NB4 (cell line): ENCODE measurements at regions not wholly inside any gene's neighbourhood (a gene's known extent, or its start where the extent isn't known, plus 50 kb on each side); places are given as distances from the start of the nearest gene placed in this dataset.

Source experiments
- POLR2A ChIP-seq: IDR thresholded peaks from 2 replicates; pipeline ENCODE4 v1.6.1; 2011; ENCODE audit warnings: mild to moderate bottlenecking; ENCODE audit not compliant: insufficient read length; ENCODE audit errors: extremely low read depth
- TF ChIP-seq, protein P1 (sequence below): IDR thresholded peaks from one replicate; pipeline ENCODE4 v1.5.1; 2012; ENCODE audit warnings: low read depth, low read length
- TF ChIP-seq, protein P2 (sequence below): IDR thresholded peaks from 2 replicates; pipeline ENCODE4 v1.6.1; 2011; ENCODE audit warnings: low read depth, low read length

DNA sequence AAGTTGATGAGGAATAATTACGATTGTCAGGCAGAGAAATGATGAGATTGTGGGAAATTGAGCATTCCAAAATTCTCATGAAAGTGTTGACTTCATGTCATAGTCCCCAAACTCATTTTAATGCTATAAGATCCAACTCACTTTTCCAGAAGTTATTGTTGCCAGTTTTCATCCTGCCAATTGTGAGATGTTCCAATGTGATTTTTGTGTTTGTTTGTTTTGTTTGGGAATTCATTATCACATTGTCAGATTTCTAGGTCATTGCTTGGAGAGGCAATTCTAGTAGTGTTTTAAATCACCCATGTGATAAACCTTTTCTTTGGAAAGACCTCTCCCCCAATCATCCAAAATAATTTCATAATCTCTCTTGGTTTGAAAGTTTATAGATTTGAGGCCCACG is 86.0 kb upstream of the ACVR2A start:
- TF ChIP-seq POLR2A: no peak
- TF ChIP-seq, protein P1, sequence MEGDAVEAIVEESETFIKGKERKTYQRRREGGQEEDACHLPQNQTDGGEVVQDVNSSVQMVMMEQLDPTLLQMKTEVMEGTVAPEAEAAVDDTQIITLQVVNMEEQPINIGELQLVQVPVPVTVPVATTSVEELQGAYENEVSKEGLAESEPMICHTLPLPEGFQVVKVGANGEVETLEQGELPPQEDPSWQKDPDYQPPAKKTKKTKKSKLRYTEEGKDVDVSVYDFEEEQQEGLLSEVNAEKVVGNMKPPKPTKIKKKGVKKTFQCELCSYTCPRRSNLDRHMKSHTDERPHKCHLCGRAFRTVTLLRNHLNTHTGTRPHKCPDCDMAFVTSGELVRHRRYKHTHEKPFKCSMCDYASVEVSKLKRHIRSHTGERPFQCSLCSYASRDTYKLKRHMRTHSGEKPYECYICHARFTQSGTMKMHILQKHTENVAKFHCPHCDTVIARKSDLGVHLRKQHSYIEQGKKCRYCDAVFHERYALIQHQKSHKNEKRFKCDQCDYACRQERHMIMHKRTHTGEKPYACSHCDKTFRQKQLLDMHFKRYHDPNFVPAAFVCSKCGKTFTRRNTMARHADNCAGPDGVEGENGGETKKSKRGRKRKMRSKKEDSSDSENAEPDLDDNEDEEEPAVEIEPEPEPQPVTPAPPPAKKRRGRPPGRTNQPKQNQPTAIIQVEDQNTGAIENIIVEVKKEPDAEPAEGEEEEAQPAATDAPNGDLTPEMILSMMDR: no peak
- TF ChIP-seq, protein P2, sequence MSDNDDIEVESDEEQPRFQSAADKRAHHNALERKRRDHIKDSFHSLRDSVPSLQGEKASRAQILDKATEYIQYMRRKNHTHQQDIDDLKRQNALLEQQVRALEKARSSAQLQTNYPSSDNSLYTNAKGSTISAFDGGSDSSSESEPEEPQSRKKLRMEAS: no peak
